ENCODE measurements at regions not wholly inside any gene's neighbourhood (a gene's known extent, or its start where the extent isn't known, plus 50 kb on each side); places are given as distances from the start of the nearest gene placed in this dataset.
A peak's percentile ranks its signal among the peaks of the same experiment; 100 is the strongest.

GRCh38 chr5:68490406-68490805 is 274.9 kb downstream of the PIK3R1 start:
- DNase-seq (ENCODE audit: low read depth), result no peak
- no peak for TF ChIP-seq CTCF (IDR thresholded peaks at IDR 0.05; ENCODE audit: insufficient read depth, low read length)
- H3K4me3 ChIP-seq (ENCODE audit: low read depth, low read length), result no peak overlapping the region

DNA sequence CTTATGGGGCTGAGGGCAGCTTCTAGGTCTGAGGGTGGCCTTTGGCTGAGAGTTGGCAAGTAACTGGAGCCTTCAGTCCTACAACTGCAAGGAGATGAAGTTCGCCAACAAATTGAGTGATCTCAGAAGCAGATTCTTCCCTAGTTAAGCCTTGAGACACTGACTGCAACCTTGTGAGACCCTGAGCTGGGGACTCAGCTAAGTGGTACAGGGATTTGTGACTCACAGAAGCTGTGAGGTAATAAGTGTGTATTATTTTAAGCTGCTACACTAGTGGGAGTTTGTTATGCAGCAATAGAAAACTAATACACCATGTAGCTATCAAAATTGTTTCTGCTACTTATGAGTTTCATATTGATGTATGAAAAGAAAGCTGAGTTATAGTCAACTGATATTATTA is 279.2 kb downstream of the PIK3R1 start:
- no peak for DNase-seq (ENCODE audit: low read depth)
- TF ChIP-seq CTCF (IDR thresholded peaks at IDR 0.05; ENCODE audit: insufficient read depth, low read length), result no peak
- no peak overlapping the region for H3K4me3 ChIP-seq (ENCODE audit: low read depth, low read length)

GRCh38 chr5:68499987-68500386 is 284.4 kb downstream of the PIK3R1 start:
- DNase-seq (ENCODE audit: low read depth), result peak; percentile 80
- H3K4me3 ChIP-seq (ENCODE audit: low read depth, low read length), result no peak overlapping the region
- TF ChIP-seq CTCF (IDR thresholded peaks at IDR 0.05; ENCODE audit: insufficient read depth, low read length), result no peak

GRCh38 chr5:68500813-68501212 is 285.3 kb downstream of the PIK3R1 start:
- no peak overlapping the region for H3K4me3 ChIP-seq (ENCODE audit: low read depth, low read length)
- DNase-seq (ENCODE audit: low read depth), result no peak
- TF ChIP-seq CTCF (IDR thresholded peaks at IDR 0.05; ENCODE audit: insufficient read depth, low read length), result no peak

DNA sequence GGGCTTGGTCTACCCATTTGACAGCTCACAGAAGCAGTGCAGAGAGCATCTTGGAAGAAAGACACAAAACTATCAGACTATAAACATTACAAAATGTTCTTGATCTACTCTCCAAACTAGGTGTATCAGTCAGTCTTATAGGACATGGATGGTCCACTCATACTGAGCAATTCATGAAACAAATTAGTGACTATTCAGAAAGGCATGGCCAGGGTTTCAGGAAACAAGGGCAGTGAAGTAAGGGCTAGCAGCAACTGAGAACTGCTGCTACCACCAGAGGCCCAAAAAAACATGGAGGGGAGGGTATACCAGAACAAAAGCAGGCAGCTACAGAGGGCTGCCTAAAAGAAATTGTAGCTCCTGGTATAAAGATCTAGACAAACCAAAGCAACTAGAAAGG is 287.0 kb downstream of the PIK3R1 start:
- DNase-seq (ENCODE audit: low read depth), result no peak
- H3K4me3 ChIP-seq (ENCODE audit: low read depth, low read length), result no peak overlapping the region
- no peak for TF ChIP-seq CTCF (IDR thresholded peaks at IDR 0.05; ENCODE audit: insufficient read depth, low read length)

DNA sequence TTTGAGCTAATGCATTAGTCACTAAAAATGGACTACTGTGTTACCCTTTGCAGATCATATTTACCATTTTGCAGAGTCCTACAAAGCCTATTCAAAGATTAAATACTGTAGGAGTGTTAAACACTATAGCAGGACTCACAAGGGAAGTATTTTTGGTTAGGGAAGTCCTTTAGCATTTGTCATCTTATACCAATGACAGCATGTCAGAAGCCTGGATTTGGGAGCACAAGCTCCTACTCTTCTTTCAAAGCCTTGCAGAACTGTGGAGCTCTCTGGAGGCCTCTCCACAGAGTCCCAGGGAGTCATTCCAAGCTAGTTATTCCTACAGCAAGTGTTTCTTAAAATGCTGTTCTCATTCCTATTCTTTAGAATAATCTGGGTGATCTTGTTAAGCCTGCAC is 288.8 kb downstream of the PIK3R1 start:
- H3K4me3 ChIP-seq (ENCODE audit: low read depth, low read length), result no peak overlapping the region
- no peak for DNase-seq (ENCODE audit: low read depth)
- TF ChIP-seq CTCF (IDR thresholded peaks at IDR 0.05; ENCODE audit: insufficient read depth, low read length), result no peak

Measured in fibroblast of the aortic adventitia (primary cell).